ENCODE measurements at regions not wholly inside any gene's neighbourhood (a gene's known extent, or its start where the extent isn't known, plus 50 kb on each side); places are given as distances from the start of the nearest gene placed in this dataset.

GRCh38 chr20:20823476-20823881 is 111.0 kb upstream of the RALGAPA2 start:
- DNase-seq: no peak

GRCh38 chr20:20821484-20822260 is 109.2 kb upstream of the RALGAPA2 start:
- DNase-seq: no peak

DNA sequence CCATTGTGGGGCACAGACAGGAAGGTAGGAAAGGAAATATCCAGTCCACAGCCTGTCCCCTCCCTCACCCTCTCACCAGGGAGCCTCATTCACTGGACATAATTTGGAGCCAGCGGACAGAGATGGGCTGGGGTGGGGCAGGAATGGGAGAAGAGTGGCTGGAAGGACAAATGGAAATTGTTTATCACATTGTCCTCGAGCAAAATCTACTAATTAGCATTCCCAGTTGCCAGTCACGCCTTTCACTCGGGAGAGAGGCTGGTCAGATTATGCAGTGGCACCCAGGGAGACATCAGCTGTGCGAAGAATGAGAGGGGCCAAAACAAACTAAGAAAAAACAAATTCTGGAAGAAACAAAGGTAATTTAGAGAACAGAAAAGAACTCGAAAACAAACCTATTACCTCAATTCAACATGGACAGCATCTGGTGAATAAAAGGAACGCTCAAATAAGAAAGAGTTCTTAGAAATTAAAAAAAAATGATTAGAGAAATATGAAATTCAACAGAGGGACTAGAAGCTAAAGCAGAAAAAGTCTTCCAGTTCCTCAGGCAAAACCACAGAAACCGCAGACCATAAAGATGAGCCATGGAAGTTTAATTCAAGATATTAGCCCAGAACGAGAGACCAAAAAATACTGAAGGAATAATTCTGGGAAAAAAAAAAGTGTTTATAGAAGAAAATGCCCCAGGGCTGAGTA is 108.5 kb upstream of the RALGAPA2 start:
- DNase-seq: no peak

DNA sequence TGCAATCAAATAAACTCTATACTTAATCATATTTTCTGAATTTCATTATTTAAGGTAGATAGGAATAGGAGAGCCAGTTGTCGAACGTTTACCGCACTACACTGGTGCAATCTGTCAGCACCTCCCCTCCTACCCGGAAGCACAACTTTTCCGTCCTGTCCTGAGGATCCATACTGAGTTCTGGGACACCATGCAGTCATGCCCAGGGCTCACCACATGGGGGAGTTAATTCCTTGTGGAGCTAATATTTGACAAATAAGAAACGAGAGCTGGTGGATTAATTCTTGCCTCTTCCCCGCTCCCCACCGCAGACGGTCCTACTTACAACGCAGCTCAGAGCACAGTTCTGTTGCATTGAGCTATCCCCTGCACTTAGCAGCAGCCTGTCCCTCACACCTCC is 107.7 kb upstream of the RALGAPA2 start:
- DNase-seq: no peak

- no peak for DNase-seq
These were observed 104.7 kb upstream of the RALGAPA2 start for GRCh38 chr20:20816969-20817755.

- DNase-seq: no peak
These were observed 103.4 kb upstream of the RALGAPA2 start for GRCh38 chr20:20815711-20816455.

- peak; percentile 5 for DNase-seq
These were observed 102.2 kb upstream of the RALGAPA2 start for GRCh38 chr20:20814685-20815084.

DNA sequence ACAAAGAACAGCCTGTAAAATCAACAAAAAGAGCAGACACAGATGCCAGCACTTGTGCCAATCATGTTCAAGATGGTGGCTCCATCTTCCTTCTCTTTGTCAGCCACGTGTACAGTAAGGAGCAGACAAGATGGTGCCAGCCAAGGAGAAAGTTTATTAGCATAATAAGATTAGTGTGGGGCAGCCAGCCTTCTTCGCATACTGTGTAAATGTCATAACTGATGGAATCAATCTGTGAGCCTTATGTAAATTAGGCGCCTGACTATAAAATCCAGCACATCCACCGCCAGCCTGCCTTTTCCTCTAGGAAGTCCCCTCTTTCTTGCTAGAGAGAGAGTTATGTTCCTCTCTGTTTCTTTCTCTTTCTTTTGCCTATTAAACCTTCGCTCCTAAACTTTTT is 99.7 kb upstream of the RALGAPA2 start:
- no peak for DNase-seq

GRCh38 chr20:20808016-20808415 is 95.6 kb upstream of the RALGAPA2 start:
- no peak for DNase-seq

GRCh38 chr20:20806121-20807095 is 94.0 kb upstream of the RALGAPA2 start:
- DNase-seq: no peak

- DNase-seq: no peak
These were observed 90.6 kb upstream of the RALGAPA2 start for GRCh38 chr20:20803011-20803410.

DNA sequence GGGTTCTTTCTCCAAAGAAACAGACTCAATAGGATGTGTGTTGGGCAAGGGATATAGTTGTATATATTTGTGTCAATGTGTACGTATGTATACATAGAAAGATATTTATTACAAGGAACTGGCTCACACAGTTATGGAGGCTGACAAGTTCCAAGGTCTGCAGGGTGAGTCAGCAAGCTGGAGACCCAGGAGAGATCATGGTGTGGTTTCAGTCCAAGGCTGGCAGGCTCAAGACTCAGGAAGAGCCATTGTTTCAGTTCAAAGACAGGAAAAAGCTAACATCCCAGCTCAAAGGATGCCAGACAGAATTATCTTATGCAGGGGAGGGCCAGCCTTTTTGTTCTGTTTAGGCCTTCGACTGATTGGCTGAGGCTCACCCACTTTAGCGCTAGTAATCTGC is 89.9 kb upstream of the RALGAPA2 start:
- no peak for DNase-seq

- DNase-seq: no peak
These were observed 87.4 kb upstream of the RALGAPA2 start for GRCh38 chr20:20799716-20800312.

- no peak for DNase-seq
These were observed 85.3 kb upstream of the RALGAPA2 start for GRCh38 chr20:20797521-20798310.

DNA sequence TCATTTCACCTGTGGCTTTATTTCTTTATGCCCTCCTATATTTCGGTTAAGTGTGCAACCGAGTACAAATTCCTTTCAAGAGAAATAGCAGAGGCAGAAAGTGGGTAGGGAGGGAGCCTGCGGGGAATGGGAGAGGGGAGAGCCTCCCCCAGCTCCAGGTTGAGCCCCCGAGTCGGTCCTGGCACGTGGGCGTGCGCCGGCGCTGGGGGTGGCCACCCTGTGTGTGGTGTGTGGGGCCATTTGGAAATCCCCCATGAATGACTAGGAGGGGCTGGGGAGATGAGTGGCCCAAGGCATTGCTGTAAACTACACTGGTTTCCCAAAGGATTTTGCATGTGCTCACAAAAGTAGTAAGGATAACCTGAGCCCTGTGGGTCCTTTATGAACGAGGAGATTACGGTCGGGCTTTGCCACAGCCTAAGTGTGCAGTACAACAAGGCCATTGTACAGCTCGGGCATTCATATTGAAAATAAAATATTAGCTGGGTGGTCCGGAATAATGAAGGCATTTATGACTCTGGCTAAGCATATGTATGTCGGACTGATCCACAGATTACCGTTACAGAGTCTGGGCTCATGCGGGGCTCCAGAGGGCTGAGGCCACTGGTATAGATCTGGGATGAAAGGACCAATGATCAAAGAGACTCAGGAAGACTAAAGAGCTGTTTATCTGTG is 84.5 kb upstream of the RALGAPA2 start:
- no peak for DNase-seq

GRCh38 chr20:20795721-20796120 is 83.3 kb upstream of the RALGAPA2 start:
- no peak for DNase-seq

GRCh38 chr20:20795119-20795518 is 82.7 kb upstream of the RALGAPA2 start:
- DNase-seq: no peak

DNA sequence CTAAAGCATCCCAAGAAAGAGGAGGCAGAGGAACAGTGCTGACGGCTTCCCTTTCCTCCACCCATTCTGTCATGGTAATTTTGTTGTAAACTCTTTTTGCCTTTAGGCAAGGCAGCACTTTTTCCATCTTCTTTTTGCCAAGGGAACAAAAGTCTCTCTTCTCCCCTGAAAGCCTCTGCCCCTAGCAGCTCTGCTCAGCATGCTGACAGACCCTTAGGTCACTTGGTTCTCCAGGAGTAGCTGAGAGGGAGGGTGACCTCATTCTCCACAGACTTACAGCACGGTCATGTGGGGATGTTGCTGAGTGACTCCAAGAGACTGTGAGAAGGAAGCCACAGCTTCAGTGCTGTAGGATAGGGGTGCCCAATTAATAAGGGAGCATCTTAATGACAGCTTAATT is 81.1 kb upstream of the RALGAPA2 start:
- no peak for DNase-seq

DNA sequence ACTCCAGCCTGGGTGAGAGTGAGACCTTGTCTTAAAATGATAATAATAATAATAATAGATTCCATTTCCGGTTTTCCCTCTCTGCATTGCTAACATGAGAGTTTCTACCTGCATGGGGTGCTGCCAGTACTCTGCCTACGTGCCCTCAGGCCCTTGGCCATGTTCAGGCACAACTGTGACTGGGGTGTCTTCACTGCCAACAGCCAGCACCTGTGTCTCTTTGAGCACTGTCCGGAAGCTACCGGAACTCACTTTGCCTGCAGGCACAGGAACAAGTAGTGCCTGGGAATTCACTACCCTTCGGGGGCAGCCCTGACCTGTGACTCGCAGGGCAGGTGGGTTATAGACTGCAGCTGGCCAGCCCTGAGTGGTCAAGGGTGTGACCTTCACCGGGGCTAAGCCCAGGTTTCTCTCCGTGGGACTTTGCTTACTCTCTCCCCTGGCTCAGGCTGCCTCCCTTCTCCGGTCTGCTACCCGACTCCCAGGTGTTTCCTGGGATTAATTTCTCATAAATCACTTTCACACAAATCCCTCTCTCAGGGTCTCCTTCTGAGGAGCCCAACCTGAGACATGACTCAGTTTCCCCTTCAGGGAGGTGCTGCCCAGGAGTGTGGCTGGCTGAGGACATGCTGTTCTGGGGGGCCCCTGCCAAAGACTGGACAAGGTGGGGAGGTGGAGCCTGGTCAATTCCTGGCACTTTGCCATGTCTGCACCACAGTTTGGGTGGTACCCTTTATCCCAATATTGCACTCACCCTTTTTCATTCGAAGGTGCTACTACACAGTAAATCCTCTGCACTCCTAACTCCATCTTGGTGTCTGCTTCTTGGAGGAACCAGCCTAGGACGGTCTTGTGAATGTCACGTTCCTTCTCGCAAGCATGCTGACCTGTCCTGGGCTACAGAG is 79.5 kb upstream of the RALGAPA2 start:
- no peak for DNase-seq

All from fibroblast of upper back skin (primary cell).